NCI-H82 (cell line): ENCODE measurements at regions not wholly inside any gene's neighbourhood (a gene's known extent, or its start where the extent isn't known, plus 50 kb on each side); places are given as distances from the start of the nearest gene placed in this dataset.
"Not testable (repeated sequence)": the region's sequence is repeated elsewhere in the genome, so short reads cannot be mapped to it uniquely, and the experiment has no call there.

Experiments
- DNase-seq: peaks from one replicate; lab custom pipeline; 2025; lab: John Stamatoyannopoulos, UW

- DNase-seq = no peak
These were observed 153.0 kb downstream of the ASB9 start for GRCh38 chrX:15116900-15117299.

DNA sequence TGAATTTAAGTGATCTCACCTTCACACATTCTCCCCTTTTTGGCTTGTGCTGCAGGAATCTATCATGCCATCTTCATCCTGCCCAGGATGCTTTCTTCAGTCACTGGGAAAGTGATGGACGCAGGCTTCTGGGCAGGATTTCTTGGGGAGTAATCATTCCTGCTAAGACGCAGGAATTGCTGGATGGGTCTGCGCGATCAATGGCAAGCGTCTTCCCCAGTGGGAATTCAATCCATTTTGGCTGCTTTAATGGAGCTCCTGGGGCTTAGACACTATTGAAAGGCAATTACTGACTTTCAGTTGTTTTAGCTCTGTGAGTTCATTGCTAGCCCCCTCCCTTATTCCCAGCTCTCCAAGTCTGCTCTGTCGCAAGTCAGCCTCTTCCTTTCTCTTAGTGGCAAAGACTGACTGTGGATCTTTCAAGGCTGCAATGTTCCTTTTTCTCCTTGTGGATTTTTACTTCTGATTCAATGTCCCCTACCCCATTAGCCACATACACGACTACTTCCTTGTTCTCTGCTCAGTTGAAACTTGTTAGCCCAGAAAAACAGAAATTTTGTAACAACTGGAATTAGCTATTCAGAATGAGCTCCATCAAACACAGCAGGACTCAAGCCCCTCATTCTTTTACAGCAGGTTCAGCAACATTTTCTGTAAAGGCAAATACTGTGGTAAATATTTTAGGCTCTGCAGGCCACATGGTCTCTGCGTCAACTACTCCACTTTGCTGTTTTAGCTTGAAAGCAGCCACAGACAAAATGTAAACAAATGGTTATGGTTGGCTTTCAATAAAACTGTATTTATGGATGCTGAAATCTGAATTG lies 154.9 kb downstream of the ASB9 start:
- no peak for DNase-seq

- DNase-seq = peak; percentile 15
These were observed 162.4 kb downstream of the ASB9 start for GRCh38 chrX:15107367-15107988.

GRCh38 chrX:15098505-15098904 lies 171.4 kb downstream of the ASB9 start:
- no peak for DNase-seq

- DNase-seq = peak; percentile 89
These were observed 182.1 kb downstream of the ASB9 start for GRCh38 chrX:15087747-15088146.

DNA sequence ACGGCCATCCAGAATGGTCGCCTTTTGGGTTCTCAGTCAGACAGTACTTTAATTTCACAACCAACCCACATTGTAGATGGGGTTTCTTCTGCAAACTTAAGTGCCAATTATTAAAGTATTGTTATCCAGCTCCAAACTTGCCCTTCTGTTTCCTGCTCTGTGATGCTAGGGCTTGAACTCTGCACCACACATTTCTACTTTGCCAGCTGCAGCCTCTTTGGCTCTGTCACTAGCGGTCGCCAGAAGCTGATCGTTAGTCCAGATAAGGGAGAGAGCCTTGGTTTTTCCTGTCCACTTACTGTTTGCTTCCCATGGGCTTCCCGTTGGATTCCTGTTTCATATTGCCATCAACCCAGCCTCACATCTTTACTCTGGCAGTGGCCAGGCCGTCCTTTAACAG lies 196.6 kb downstream of the ASB9 start:
- no peak for DNase-seq

DNA sequence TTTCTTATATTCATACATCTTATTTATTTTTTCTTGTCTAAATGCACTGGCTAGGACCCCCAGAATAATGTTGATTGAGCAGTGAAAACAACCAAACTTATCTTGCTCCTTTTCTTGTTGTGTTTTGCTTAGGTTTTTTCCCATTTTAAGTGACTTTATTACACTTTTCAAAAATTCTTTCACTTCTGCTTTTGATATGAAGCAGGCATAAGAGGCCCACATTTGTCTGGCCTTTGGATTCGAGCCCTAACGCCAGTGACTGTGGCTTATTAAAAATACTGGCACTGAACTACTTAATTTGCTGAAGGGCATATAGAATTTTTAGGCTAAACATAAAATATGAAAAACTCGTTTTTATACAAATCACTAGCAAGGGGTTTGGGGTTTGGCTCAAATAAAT lies 197.0 kb downstream of the ASB9 start:
- DNase-seq = no peak

DNA sequence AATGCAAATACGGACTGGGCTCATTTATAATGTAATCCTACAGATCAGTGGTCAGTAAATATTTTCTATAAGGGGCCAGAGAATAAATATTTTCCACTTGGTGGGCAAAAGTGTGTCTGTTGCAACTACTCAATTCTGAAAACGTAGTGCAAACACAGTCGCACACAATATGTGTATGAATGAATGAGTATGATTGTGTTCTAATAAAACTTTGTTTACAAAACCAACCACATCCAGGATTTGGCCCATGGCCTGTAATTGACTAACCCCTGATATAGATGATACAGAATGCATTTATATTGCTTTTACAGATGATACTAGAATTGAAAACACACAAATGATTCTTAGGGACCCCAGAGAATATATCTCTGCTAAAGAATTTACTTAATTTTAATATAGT lies 197.6 kb downstream of the ASB9 start:
- DNase-seq = no peak

DNA sequence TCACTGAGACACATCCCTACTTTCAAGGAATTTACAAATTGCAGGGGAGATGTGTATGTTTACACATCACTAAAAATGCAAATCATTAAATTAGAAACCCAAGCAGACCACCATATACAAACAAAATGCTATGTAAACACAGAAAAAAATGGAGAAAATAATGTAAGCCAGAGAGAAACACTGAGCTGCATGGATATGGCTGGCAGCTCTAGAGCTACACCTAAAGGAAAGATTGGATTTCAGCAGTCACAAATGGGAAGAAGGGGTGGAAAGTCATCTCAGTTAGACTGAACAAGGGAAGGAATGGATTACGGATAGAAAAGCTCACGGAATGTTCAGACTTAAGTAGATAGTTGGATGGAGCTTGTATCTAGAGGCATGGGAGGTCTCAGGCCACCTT lies 186.3 kb downstream of the MOSPD2 start:
- DNase-seq = peak; percentile 13

- no peak for DNase-seq
These were observed 182.8 kb downstream of the MOSPD2 start for GRCh38 chrX:15056044-15056443.

DNA sequence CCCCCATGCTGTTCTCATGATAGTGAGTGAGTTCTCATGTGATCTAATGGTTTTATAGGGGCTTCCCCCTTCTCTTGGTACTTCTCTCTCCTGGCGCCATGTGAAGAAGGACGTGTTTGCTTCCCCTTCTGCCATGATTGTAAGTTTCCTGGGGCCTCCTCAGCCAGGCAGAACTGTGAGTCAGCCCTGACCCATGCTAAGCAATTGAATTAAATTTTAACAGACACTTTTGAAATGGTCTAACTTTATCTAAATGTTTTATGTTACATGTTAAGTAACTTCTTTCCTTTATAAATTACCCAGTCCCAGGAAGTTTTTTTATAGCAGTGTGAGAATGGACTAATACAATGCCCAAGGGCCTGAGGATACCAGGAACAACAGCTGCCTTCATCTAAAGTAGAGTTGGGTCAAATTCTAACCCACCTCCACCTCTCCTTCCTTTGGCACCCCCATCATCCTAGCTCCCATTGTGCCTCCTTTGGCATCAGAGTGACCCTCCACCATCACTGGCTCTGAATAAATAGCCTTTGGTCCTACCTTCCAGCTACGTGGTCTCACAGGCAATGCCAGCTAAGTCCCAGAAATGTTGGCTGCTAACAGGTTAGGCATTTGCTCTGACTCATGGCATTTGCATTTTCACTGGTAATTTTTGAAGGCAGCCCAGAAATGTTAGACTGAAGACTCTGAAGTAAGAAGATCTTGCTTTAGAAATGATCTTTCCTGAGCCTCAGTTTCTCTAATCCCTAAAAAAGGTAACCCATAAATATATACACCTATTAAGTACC lies 182.1 kb downstream of the MOSPD2 start:
- DNase-seq = no peak

GRCh38 chrX:15050395-15050794 lies 177.2 kb downstream of the MOSPD2 start:
- no peak for DNase-seq

- DNase-seq = no peak
These were observed 170.3 kb downstream of the MOSPD2 start for GRCh38 chrX:15043538-15043937.

DNA sequence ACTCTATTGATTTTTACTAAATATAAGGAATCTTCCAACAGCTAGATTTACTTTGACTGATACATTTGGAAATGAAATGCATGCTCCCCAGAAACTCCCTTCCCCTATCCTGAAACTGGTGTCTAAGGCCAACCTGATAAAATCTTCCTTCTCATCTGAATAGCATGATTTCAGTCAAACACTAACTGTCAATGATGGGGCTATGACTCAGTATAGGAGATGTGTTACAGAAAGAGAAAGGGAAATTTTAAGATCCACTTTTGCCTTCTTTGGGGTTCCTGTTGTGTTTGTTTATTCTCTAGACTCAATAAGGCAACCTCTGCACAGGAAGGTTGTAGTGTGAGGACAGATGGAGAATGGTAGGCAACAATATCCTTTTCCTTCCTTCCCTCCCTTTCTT lies 160.7 kb downstream of the MOSPD2 start:
- no peak for DNase-seq

GRCh38 chrX:15017491-15017890 lies 144.3 kb downstream of the MOSPD2 start:
- DNase-seq = no peak

DNA sequence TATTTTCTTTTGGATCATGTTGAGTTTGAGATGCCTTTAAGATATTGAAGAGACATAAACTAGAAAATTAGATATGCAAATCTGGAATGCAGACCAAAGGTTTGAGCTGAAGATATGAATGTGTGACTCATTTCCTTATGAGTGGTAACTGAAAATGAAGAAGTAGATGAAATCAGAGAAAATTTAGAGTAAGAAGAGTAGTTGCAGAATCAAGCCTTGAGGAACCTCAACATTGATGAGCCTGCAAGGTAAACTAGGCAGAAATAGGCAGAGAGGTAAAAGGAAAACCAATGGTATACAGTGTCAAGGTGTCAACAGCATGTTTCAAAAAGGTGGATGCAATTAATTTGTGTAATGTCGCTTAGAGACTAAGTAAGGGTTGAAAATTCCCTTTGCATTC lies 142.8 kb downstream of the MOSPD2 start:
- DNase-seq = no peak

- DNase-seq = no peak
These were observed 141.1 kb downstream of the MOSPD2 start for GRCh38 chrX:15014281-15014680.

- no peak for DNase-seq
These were observed 140.2 kb downstream of the MOSPD2 start for GRCh38 chrX:15013461-15013860.

DNA sequence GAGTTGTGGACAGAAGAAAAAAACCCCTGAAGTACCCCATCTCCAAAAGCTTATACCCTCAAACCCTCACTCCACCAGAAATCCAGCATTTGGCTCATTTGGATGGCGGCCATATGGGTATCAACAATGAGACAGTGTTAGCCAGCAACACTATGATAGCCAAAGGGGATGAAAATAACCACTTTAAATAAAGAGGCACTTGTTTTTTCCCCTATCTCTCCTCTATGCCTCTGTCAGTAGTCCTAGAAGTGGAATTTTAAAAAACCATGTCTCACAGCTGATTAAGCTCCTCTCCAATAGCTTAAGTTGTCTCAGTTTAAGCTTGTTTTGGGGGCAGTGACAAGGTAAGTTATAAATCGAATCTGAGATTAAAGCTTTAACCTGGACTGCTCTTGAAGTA lies 124.0 kb downstream of the MOSPD2 start:
- DNase-seq = peak; percentile 80

DNA sequence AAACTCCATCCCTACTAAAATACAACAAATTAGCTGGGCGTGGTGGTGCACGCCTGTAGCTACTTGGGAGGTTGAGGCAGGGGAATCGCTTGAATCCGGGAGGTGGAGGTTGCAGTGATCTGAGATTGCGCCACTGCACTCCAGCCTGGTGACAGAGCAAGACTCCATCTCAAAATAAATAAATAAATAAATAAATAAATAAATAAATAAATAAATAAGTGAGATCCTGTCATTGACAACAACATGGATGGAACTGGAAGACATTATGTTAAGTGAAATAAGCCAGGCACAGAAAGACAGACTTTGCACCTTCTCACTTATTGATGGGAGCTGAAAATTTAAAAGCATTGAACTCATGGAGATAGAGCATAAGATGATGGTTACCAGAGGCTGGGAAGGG lies 111.2 kb downstream of the MOSPD2 start:
- not testable (repeated sequence) for DNase-seq
